Kidney epithelial cell (primary cell): ENCODE measurements at regions not wholly inside any gene's neighbourhood (a gene's known extent, or its start where the extent isn't known, plus 50 kb on each side); places are given as distances from the start of the nearest gene placed in this dataset.

ENCODE experiments used
- DNase-seq: peaks from one replicate; pipeline ENCODE4 v3.0.0-alpha.2; 2010; ENCODE audit warnings: low read depth
- H3K27me3 ChIP-seq: 2 replicates; pipeline ENCODE4 v1.6.0; 2011; ENCODE audit warnings: low read length; ENCODE audit not compliant: control insufficient read depth, insufficient read depth
- H3K36me3 ChIP-seq: 2 replicates; pipeline ENCODE4 v1.5.1; 2011; ENCODE audit warnings: low read length; ENCODE audit not compliant: control insufficient read depth, insufficient read depth
- H3K4me3 ChIP-seq: 2 replicates; pipeline ENCODE4 v1.5.1; 2011; ENCODE audit warnings: low read depth, mild to moderate bottlenecking, control low read depth, low read length
- TF ChIP-seq, protein P1 (sequence below): IDR thresholded peaks from 2 replicates; pipeline ENCODE4 v1.5.1; 2011; ENCODE audit warnings: mild to moderate bottlenecking, moderate library complexity, low read length, control low read depth, inconsistent platforms; ENCODE audit not compliant: insufficient read depth, poor library complexity, severe bottlenecking

DNA sequence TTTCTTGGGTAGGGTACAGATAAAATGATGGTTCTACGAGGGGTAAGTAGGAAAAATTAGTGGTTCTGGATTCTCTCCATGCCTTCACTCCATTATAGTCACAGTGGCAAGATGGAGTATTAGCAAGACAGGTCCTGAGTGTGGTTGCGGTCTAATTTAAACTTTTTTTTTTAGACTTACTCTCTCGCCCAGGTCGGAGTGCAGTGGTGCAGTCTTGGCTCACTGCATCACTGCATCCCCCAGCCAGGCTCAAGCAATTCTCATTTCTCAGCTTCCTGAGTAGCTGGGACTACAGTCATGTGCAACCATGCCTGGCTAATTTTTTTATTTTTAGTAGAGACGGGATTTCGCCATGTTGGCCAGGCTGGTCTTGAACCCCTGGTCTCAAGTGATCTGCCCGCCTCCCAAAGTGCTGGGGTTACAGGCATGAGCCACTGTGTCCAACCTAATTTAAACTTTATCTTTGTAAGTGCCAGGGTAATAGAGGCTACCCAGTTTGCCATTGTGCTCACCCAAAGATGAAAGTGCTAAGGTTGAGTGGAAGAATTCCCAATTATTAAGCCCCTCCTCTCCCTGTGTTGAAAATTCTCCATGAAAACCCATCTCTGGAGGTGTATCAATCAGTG, 135.6 kb downstream of the TM9SF2 start:
- DNase-seq = no peak
- H3K36me3 ChIP-seq = no peaks in the 10 kb centered on the region
- no peaks in the 10 kb centered on the region for H3K27me3 ChIP-seq
- H3K4me3 ChIP-seq = no peak overlapping the region
- TF ChIP-seq, protein P1, sequence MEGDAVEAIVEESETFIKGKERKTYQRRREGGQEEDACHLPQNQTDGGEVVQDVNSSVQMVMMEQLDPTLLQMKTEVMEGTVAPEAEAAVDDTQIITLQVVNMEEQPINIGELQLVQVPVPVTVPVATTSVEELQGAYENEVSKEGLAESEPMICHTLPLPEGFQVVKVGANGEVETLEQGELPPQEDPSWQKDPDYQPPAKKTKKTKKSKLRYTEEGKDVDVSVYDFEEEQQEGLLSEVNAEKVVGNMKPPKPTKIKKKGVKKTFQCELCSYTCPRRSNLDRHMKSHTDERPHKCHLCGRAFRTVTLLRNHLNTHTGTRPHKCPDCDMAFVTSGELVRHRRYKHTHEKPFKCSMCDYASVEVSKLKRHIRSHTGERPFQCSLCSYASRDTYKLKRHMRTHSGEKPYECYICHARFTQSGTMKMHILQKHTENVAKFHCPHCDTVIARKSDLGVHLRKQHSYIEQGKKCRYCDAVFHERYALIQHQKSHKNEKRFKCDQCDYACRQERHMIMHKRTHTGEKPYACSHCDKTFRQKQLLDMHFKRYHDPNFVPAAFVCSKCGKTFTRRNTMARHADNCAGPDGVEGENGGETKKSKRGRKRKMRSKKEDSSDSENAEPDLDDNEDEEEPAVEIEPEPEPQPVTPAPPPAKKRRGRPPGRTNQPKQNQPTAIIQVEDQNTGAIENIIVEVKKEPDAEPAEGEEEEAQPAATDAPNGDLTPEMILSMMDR = no peak

DNA sequence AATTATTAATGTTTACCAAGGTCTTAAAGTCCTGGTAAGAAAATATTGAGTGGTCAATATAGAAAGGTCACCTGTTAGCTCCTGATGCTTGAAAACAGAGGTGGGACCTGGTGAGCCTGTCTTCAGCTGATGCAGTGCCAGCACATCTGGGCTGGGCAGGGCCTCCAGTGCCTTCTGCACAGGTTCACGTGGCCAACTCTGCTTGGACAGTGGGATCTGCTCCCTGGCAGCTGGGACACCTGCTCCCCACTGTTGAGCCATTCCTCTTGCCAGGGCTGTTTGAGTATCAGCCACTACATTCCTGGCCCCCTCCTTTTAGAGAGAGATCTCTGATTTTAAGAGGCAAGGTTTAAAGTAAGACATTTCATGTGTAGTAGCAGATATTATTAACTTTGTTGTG, 135.0 kb downstream of the TM9SF2 start:
- H3K4me3 ChIP-seq = no peak overlapping the region
- no peaks in the 10 kb centered on the region for H3K36me3 ChIP-seq
- no peaks in the 10 kb centered on the region for H3K27me3 ChIP-seq
- no peak for DNase-seq
- TF ChIP-seq, protein P1 = no peak

DNA sequence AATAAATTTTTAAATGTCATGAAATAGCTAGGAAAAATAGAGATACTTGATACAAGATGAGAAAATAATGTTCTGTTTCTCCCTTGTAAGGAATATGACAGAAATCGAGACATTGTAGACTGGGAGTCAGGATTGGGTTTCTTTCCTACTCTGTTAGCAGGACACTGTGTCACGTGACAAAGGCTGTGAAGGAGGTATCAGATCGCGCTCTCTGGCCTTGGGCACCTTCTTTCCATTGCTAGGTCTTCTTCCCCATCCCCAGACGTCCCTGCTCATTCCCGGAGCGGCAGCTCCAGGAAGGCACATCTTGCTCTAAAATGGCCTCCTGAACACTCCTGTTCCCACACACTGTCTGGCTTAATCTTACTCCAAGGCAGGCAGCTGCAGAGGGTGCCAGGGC, 133.4 kb downstream of the TM9SF2 start:
- TF ChIP-seq, protein P1 = no peak
- H3K27me3 ChIP-seq = no peaks in the 10 kb centered on the region
- H3K4me3 ChIP-seq = no peak overlapping the region

DNA sequence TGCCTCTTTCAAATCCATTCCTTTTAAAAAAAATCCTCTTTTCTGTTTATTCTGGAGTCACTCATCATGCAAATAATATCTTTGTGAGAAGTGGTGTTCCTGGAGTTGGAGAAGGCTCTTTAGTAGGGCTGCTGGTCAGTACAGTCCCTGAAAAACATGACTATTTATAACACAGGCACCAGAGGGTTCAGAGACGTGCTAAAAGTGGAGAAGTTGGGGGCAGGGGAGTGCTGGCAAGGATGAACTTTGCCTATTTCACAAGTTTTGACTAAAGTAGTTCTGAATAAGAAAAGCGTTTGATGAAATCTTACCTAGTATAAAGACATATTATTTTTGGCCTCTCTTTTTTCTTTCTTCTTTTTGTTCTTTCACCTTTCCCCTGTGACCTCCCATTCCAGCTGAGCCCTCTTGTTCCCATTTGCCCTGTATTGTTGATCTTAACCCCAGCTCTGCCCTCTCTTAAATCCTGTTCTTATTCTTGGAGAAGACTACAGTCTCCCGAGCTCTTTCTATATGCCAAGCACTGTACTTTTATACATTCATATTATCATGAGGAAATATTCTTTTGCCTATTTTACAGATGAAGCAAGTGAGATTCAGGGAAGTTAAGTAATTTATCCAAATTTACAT, 129.1 kb downstream of the TM9SF2 start:
- no peak overlapping the region for H3K4me3 ChIP-seq
- H3K36me3 ChIP-seq = no peaks in the 10 kb centered on the region
- H3K27me3 ChIP-seq = no peaks in the 10 kb centered on the region
- DNase-seq = no peak
- TF ChIP-seq, protein P1 = no peak

More for the DNA sequence above, 133.4 kb downstream of the TM9SF2 start:
- H3K36me3 ChIP-seq = no peaks in the 10 kb centered on the region
- DNase-seq = no peak

DNA sequence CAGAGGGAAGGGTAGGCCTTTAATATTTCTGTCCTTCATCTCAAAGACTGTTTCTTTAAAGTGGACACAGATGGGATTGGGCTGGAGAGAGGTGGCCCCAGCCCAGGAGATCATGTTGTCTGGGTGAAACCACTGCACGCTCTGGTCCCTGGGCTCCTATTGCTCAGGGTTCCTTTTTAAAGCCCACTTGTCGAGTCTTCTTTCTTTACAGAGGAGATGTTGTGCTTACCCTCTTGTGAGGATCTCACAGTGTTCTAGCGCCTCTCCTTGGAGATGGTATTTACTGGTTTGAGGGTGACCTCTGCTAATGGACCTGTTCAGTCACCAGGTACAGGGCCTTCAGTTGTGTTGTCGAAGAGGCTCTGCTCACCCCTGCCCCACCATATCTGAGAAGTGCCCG, 128.4 kb downstream of the TM9SF2 start:
- Histone ChIP-seq H3K36me3 (no peaks in the 10 kb centered on the region), H3K4me3 (no peak overlapping the region), H3K27me3 (no peaks in the 10 kb centered on the region)
- no peak for DNase-seq
- TF ChIP-seq, protein P1 = no peak

DNA sequence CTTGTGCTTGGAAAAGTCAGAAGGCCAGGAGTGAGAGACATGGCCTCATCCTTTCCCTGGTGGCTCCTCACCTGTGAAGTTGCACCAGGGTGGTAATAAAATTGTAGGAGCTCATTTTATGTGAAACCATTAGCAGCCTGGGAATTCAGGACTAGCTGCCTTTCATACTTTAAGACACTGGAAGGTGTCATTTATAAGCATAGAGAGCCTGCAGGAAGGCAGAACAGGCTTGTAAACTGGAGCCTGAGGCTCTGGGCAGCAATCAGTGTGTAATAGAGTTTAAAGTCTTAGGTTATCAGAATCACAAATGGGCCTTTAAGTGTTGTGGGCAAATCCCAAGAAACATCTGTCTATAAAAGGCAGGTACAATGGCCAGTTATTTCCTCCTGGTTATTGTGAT, 127.2 kb downstream of the TM9SF2 start:
- Histone ChIP-seq H3K27me3 (no peaks in the 10 kb centered on the region), H3K4me3 (no peak overlapping the region), H3K36me3 (no peaks in the 10 kb centered on the region)
- no peak for DNase-seq
- TF ChIP-seq, protein P1 = no peak
